GM23248 (cell line): ENCODE measurements at regions not wholly inside any gene's neighbourhood (a gene's known extent, or its start where the extent isn't known, plus 50 kb on each side); places are given as distances from the start of the nearest gene placed in this dataset.

Experiments used
- EZH2 ChIP-seq: fragments of 200-600 bp; sonication (generic); IDR thresholded peaks from 2 replicates; pipeline ENCODE4 v1.6.1; 2018; ENCODE audit warnings: antibody characterized with exemption, mild to moderate bottlenecking; ENCODE audit not compliant: insufficient read depth, poor library complexity, severe bottlenecking
- EZH2phosphoT487 ChIP-seq: fragments of 200-600 bp; sonication (generic); IDR thresholded peaks from 2 replicates; pipeline ENCODE4 v1.6.1; 2018; ENCODE audit warnings: antibody characterized with exemption, moderate library complexity, mild to moderate bottlenecking, low read depth; ENCODE audit not compliant: insufficient read depth

DNA sequence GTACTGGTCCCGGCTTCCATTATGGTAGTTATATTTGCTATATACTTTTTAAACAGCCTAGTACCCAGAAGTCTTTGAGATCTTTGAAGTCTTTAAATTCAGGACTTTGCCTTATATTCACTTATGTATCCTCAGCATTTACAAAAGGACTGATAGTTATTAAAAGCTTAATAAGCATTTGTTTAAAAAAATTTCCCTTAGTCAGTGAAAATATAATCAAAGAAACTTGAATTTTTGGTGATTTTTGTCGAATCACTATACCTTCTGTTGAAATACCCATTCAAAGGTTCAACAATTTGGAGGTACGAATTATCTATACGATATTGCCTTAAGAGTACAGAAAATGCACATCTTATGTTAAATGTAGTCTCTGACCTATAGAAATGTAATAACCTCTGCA lies 721.4 kb downstream of the NSUN3 start:
- TF ChIP-seq EZH2 (no peak), EZH2phosphoT487 (no peak)
